Activated CD4-positive, alpha-beta T cell treated with anti-CD3 and anti-CD28 coated beads, Interleukin-2, amount 50 U/mL, for 4 hours (primary cell): ENCODE measurements at regions not wholly inside any gene's neighbourhood (a gene's known extent, or its start where the extent isn't known, plus 50 kb on each side); places are given as distances from the start of the nearest gene placed in this dataset.

Experiments used
- DNase-seq, 2 experiments: peaks; one replicate each; pipeline ENCODE4 v3.0.0-alpha.2; 2020

DNA sequence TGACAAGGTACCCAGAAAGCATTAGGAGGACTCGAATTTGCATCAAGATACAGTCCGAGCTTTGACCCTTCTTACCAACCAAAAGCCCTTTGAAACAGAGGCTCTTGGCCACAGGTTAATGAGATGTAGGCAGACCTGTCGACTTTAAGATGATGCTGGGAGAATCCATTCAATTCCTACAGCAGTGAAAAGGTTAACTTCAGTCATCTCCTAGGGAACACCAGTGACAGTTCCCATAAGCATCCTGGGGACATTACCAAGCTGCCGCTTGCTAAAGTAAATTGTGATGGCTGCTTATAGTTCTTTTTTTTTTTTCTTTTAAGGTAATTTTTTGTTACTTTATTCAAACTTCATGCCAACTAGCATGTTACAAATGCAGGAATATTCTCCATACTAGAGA lies 379.3 kb downstream of the SOX11 start:
- DNase-seq: no peak

DNA sequence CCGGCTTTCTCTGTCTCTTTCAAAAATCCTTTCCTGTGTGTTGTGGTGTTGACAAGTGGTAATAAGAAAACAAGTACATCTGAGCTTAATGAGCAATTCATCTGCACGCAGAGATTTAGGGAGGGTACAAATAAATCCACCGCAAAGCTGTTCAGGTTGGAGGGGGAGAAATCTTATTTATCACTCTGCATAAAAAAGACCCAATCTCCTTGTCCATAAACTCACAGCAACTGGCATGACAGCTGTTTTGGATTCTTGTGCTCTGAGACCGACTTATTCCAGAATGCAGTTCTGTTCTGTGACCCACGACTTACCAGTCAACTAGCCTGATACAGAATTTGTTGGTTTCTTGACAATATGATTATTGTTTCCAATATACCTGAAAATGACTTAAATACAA lies 380.1 kb downstream of the SOX11 start:
- no peak for DNase-seq

GRCh38 chr2:6072768-6073167 lies 380.6 kb downstream of the SOX11 start:
- no peak for DNase-seq

- no peak for DNase-seq
These were observed 381.3 kb downstream of the SOX11 start for GRCh38 chr2:6073191-6074088.

DNA sequence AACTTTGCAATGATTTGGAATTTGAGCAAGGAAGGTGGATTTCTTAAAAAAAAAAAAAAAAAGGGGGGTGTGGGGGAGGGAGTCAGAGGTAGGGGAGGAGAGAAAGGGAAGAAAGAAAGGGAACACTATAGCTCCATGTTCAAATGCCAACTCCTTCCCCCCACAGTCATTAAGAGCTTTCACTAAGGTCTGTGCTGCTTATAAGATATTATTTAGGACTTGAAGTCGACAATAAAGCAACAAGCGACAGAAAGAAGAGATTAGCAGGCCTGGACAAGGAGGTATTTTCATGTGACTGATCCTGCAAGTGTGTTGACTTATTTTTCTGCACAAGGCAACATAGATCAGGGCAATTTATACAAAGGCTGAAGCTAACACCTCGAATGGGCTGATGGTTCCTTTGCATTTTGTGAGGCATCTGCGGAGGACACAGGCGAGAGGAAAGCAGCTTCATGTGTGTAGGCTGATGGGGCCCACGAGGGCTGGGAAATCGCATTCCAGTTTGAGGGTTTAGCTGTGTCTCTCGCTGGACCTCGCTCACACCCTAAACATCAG lies 382.0 kb downstream of the SOX11 start:
- DNase-seq: no peak

DNA sequence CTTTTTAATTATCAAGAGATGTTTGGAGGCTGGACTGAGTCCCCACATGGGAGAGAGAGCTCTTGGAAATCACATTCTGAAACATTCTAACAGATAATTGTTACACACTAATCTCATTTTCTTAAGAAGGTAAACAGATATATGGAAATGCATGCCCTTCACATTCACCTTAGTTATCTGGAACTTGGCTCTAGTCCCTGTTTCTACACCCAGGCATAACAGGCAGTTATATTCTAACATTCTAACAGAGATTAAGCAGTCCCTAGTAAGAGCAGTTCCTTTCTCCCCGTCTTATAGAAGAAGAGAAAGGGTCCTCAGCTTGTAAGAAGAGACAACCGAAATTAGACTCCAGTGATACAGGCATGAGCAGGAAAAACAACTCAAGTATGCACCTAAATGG lies 385.4 kb downstream of the SOX11 start:
- no peak for DNase-seq

- no peak for DNase-seq
These were observed 386.2 kb downstream of the SOX11 start for GRCh38 chr2:6078414-6078813.

DNA sequence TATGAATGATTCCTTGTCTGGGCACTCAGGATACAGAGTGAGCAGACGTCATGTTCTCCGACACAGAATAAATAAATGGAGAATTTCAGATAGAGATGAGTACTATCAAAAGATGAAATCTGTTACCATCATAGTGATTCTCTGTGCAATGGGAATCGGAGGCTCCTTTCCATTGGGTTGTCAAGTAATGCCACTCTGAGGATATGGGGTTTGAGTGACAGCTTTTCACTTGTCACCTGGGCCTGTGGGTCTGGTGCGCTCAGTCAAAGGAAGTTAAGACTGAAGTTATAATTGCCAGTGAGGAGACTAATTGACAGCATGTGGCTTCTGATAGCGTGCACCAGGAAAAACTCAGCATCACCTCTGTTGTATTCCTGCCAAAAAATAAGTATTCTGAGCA lies 387.2 kb downstream of the SOX11 start:
- DNase-seq: no peak

- DNase-seq: no peak
These were observed 389.0 kb downstream of the SOX11 start for GRCh38 chr2:6080932-6081753.

DNA sequence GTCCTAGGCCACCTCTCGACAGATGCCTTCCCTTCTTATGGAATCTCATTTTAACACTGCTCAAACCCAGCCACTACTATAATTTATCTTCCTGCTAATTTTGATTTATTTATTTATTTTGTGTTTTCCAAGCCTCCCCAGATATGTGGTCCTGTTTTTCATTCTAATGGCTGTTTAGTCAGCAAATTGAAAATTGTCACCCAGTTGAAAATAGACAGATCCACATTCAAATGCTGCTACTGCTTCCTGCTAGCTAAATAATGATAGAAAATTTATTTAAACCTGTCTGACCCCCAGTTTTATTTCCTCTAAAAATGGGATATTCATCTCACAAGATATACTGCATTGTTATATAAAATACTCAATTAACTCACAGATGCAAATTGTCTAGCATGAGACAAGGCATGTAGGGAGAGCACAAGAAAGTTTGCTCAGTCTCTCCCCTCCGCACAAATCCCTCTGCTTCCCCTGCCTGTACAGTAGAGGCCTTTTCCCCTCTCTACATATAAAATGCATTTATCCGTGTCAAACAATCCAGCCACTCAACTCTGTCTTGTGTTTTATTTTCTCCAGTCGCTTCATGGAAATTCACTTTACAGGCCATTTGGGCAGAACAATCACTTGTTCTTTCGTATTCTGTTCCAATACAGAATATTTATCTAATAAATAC lies 389.9 kb downstream of the SOX11 start:
- no peak for DNase-seq

DNA sequence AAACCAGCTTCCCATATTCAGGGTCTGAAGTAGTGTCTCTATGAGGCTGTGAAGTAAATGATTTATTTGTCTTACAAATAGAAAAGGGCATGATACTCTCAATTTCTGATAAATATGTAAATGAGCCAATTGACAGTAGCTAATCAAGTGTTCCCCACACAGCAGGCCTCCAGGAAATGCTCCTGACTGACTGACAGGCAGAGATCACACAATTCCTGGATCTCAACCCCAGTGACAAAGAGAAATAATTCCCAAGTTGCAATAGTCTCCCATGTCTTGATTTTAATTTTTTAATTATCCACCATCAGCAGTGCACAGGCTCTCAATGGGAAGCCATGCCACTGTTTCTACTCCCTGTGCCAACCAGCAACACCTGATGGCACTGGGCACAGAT lies 390.4 kb downstream of the SOX11 start:
- DNase-seq: no peak

GRCh38 chr2:6083136-6083535 lies 391.0 kb downstream of the SOX11 start:
- DNase-seq: no peak

DNA sequence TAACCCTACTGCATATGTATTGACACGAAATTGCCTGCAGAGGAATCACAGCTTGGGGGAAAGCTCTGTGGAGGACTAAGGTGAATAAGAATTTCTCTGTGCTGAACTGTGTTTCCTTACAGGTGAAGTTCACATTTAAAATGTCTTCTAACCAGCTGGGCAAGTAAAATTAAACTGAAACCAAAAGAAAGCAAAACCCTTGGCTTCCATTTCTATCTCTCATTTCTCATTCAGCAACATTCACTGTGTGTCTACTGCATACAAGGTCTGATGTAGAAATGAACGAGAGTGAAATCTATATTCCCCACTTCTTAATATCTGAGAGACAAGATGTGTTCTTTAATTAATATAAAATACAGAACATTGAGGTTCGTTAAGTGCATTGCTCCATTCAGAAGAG lies 397.3 kb downstream of the SOX11 start:
- no peak for DNase-seq

- DNase-seq: no peak
These were observed 411.2 kb downstream of the SOX11 start for GRCh38 chr2:6103372-6103771.

DNA sequence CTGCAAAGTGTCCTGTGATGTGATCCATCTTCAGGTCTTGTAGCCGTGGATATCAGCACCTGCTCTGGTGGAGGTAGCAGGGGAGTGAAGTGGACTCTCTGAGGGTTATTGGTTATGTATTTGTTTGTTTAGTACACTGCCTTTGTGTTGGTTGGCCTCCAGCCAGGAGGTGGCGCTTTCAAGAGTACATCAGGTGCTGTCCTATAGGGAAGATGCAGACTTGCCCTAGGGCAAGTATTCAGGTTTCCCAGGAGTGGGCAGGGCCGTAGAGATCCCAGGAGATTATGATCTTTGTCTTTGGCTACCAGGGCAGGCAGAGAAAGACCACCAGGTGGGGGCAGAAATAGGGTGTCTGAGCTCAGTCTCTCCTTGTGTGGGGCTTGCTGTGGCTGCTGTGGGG lies 411.8 kb downstream of the SOX11 start:
- DNase-seq: no peak

DNA sequence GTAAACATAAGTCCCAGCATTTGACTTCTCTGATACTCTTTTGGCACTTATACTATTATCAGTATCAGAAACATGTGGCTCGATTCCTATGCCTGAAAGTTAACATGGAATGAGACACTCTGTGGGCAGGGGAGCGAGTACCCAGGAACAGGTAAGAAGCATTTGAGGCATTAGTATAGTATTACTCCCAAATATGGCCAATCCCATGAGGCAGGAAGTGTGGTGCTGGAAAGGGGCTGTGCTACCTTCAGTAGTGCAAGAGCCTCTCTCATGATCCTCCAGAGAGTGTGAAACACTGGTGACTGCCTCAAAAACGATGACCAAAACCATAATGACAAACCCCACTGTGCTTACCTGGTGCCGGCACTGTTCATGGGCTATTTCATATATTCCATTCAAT lies 415.1 kb downstream of the SOX11 start:
- DNase-seq: no peak

DNA sequence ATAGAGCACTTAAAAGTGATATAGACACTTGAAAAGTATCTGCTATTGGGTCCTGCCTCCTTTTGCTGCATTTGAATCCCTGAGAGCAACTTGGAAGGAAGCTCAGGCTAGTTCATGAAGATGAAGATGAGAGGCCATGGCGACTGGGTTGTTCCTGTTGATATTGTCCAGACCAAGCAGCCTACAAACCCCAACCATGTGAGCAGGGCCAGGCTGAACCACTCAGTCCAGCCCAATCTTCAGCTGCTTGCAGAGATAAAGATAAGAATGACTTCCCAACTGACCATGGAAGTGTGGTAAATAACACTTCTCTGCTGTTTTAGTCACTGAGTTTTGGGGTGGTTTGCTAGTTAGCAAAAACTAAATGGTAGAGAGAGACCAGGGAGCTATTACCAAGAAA lies 417.6 kb downstream of the SOX11 start:
- DNase-seq: no peak

DNA sequence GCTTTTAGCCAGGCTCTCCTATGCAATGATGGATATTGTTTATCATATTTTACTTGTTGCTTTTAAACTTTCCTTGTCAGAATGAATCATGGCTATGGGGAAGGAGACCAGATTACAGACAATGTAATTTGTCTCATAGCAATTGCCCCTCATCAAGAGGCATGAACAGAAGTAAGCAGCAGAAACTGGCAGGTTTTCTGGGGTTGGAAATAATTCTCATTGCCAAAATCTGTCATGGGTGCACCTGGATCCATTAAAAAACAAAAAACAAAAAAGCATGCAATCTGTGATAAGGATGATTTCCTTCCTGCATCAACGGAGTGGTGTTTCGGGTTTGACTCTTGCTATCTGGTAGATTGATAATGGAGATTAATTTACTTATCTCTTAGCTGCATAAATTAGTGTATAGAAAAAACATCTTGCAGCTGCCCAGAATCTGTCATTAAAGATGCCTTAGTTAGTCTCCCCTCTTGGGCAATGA lies 419.6 kb downstream of the SOX11 start:
- no peak for DNase-seq

DNA sequence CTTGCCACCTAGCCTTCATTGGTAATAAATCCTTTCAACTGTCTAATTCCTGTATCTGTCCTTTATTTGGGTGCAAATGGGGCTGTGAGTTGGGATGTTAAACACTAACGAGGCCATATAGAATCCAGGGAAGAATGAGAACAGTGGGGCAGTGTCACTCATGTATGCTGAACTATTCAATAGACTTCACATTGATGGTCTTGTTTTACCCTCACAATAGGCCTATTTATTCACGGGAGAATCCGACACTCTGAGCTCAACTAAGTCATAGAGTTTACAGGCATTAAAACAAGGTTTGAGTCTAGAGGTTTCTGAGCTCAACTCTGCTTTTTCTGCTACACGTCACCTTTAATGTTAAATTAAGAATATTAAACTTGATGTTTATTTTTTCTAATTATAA lies 421.6 kb downstream of the SOX11 start:
- no peak for DNase-seq

GRCh38 chr2:6127718-6128117 lies 435.5 kb downstream of the SOX11 start:
- DNase-seq: no peak

DNA sequence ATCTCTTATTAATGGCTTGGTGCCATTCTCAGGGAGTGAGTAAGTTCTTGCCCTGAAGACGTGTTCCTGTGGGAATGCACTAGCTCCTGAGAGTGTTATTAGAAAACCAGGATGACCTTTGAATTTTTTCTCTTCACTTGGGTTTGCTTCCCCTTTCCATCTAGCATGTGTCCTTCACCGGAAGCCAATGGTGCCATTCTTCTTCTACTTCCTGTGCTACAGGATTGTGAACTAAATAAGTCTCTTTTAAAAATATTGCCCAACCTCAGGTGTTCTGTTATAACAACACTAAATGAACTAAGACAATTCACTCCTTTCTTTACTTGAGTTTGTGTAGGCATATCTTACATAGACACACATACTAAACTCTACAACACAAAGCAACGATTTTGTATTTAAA lies 447.0 kb downstream of the SOX11 start:
- DNase-seq: no peak

DNA sequence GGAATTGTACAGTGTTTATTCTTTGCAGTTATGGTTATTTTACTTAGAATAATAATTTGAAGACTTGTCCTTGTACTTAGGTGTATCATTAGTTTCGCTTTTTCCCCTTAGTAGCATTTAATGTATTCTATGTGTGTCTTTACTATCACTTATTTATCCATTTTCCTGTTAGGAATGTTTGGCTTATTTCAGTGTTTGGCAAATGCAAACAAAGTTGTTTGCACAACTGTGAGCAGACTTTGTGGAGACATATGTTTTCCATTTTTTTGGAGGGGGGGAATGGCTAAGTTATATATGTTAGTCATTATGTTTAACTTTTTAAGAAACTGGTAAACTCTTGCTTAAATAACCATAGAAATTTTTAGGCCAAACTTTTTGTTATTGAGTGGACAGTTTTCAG lies 447.7 kb downstream of the SOX11 start:
- DNase-seq: no peak

- DNase-seq: no peak
These were observed 448.3 kb downstream of the SOX11 start for GRCh38 chr2:6140509-6140908.
